Esophagus muscularis mucosa (tissue), 4 donors: ENCODE measurements at regions not wholly inside any gene's neighbourhood (a gene's known extent, or its start where the extent isn't known, plus 50 kb on each side); places are given as distances from the start of the nearest gene placed in this dataset.

Experiments
- DNase-seq: peaks from one replicate; pipeline ENCODE4 v3.0.0-alpha.2; 2017; ENCODE audit errors: extremely low spot score
- H3K27ac ChIP-seq, 4 donors: fragments of 200-600 bp; sonication (generic); replicated peaks in 1 of 4; 1 replicate in 3 of 4; 2 replicates in 1 of 4; pipeline ENCODE4 v1.5.1; 2016 to 2019; ENCODE audit warnings: mild to moderate bottlenecking in 1 of 4
- H3K27me3 ChIP-seq, 4 donors: fragments of 200-600 bp; sonication (generic); one replicate each; pipeline versions ENCODE4 v1.5.1 to v1.6.0; 2016 to 2019
- H3K36me3 ChIP-seq, 4 donors: fragments of 200-600 bp; sonication (generic); one replicate each; pipeline ENCODE4 v1.5.1; 2016 to 2019
- H3K4me1 ChIP-seq, 4 donors: fragments of 200-600 bp; sonication (generic); one replicate each; pipeline ENCODE4 v1.5.1; 2016 to 2019
- H3K4me3 ChIP-seq, 4 donors: fragments of 200-600 bp; sonication (generic); 1 replicate in 2 of 4; 2 replicates in 2 of 4; pipeline ENCODE4 v1.5.1; 2016 to 2019; ENCODE audit warnings: mild to moderate bottlenecking in 4 of 4, moderate library complexity in 1 of 4
- H3K9me3 ChIP-seq, 4 donors: fragments of 200-600 bp; sonication (generic); 1 replicate in 3 of 4; 2 replicates in 1 of 4; pipeline ENCODE4 v1.5.1; 2016 to 2019
- EP300 ChIP-seq: sonication (generic); formaldehyde crosslinking; IDR thresholded peaks from one replicate; pipeline ENCODE4 v1.6.1; 2017; ENCODE audit warnings: antibody characterized with exemption
- POLR2A ChIP-seq: fragments of 450-650 bp; IDR thresholded peaks from one replicate; pipeline ENCODE4 v1.6.1; 2017; ENCODE audit warnings: antibody characterized with exemption, moderate library complexity, mild to moderate bottlenecking, low read depth
- POLR2AphosphoS5 ChIP-seq, 2 donors: sonication (generic); formaldehyde crosslinking; IDR thresholded peaks; one replicate each; pipeline ENCODE4 v1.6.1; 2017; ENCODE audit warnings: antibody characterized with exemption in 2 of 2
- WGBS: methylation state at CpG from one replicate; pipeline ENCODE4 v1.1.5; 2018; 5-methylcytosine and 5-hydroxymethylcytosine counted together
- intact Hi-C: fragments of 100-400 bp; cut with DNase I; formaldehyde crosslinking; loops from one replicate; pipeline ENCODE4 v1.15.1; 2023
- TF ChIP-seq, protein P1 (sequence below), 3 experiments: fragments of 200-600 bp in 2 of 3; fragments of 450-650 bp in 1 of 3; sonication (generic) in 2 of 3; IDR thresholded peaks; one replicate each; pipeline ENCODE4 v1.5.1; 2017 to 2019; ENCODE audit warnings: antibody characterized with exemption in 3 of 3, mild to moderate bottlenecking in 2 of 3, moderate library complexity in 1 of 3

DNA sequence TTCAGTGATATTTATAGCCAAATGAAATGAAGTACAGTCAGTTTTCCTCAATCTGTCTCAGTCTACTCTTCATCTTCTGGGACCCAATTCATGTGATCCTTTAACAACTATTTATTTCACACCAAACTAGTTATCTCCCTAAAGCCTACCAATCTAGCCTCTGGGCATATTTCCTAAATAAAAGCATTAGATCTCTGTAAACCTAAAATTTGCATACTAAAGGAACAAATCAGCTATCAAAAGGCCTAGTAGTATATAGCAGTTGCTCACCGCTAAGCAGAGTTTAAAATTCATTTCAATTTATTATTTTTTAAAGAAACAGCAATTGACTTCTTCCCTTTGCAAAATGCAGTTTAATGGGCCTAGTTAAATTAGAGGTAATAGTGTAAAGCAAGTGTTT lies 280.2 kb downstream of the ZEB2 start:
- no peak overlapping the region for H3K4me3 ChIP-seq
- no peaks in the 10 kb centered on the region for H3K27me3 ChIP-seq
- no peak for DNase-seq
- peaks cover 0 to 5% (median 2%) of the 10 kb centered on the region in 4 donors for H3K4me1 ChIP-seq
- no peak overlapping the region for H3K27ac ChIP-seq
- TF ChIP-seq, protein P1, sequence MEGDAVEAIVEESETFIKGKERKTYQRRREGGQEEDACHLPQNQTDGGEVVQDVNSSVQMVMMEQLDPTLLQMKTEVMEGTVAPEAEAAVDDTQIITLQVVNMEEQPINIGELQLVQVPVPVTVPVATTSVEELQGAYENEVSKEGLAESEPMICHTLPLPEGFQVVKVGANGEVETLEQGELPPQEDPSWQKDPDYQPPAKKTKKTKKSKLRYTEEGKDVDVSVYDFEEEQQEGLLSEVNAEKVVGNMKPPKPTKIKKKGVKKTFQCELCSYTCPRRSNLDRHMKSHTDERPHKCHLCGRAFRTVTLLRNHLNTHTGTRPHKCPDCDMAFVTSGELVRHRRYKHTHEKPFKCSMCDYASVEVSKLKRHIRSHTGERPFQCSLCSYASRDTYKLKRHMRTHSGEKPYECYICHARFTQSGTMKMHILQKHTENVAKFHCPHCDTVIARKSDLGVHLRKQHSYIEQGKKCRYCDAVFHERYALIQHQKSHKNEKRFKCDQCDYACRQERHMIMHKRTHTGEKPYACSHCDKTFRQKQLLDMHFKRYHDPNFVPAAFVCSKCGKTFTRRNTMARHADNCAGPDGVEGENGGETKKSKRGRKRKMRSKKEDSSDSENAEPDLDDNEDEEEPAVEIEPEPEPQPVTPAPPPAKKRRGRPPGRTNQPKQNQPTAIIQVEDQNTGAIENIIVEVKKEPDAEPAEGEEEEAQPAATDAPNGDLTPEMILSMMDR (IDR thresholded peaks at IDR 0.05), result no peak
- TF ChIP-seq POLR2AphosphoS5 (IDR thresholded peaks at IDR 0.05) (no peak), POLR2A (no peak), EP300 (no peak)
- intact Hi-C loops, result no loop called here
- 95% methylated on average over 1 of the region's 1 CpG for WGBS
- H3K36me3 ChIP-seq, result no peaks in the 10 kb centered on the region
- no peaks in the 10 kb centered on the region for H3K9me3 ChIP-seq

DNA sequence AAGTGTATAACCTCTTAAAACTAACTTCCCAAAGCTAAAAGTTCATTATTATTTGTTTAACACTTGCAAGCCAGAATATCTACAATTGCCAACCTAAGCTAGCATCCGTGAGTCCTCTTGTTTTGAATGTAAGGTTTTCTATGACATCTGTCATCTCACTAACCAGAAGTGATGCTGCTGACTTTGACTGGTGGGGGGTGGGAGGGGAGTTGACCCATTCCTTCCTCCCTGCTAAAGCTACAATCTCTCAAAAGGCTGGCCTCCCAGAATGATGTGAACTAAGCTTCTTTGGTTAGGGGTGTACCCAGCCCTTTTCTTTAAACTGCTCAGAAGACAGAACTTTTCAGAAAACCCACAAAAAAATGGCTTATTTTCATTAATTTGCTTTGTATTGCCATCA lies 280.6 kb downstream of the ZEB2 start:
- DNase-seq, result no peak
- TF ChIP-seq, protein P1 (IDR thresholded peaks at IDR 0.05), result no peak
- TF ChIP-seq POLR2A, result no peak
- TF ChIP-seq EP300, result no peak
- no peak for TF ChIP-seq POLR2AphosphoS5 (IDR thresholded peaks at IDR 0.05)
- no peaks in the 10 kb centered on the region for H3K9me3 ChIP-seq
- H3K4me3 ChIP-seq, result no peak overlapping the region
- WGBS, result 75% methylated on average over 1 of the region's 1 CpG
- no peaks in the 10 kb centered on the region for H3K36me3 ChIP-seq
- H3K27me3 ChIP-seq, result no peaks in the 10 kb centered on the region
- H3K27ac ChIP-seq, result no peak overlapping the region
- intact Hi-C loops, result no loop called here
- H3K4me1 ChIP-seq, result peaks cover 0 to 5% (median 2%) of the 10 kb centered on the region in 4 donors

DNA sequence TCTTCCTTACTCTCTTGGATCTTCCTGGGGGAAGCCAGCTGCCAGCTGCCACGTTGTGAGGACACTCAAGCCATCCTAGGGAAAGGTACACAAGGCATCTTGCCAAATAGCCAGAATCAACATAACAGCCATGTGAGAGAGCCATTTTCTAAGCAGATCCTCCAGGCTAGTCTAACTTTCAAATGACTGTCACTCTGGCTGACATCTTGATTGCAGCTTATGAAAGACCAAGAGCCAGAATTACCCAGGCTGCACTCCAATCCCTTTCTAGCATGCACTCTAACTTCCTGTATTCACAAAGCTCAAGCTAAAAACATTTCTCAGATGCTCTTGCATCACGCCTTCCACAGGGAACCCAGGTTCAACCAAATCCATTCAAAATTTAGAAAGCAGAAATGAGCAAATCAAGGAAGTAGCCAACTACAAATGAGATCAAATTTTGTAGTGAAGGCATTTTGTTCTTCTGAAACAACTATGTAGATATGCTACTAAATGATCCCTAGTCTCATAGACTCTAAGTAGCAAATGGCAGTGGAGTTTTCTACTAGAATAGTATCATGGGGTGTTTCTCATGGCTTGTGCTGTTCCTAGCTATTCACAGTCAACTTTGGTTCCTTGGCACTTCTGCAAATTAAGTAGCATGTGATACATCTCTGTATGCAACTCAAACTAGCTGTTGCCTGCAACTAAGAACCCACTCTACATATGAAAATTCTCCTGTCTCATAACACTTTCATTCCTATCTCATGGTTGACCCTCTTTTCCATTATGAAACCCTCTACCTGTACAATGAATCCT lies 281.9 kb downstream of the ZEB2 start:
- Histone ChIP-seq H3K9me3 (no peaks in the 10 kb centered on the region), H3K27ac (no peak overlapping the region), H3K4me3 (no peak overlapping the region), H3K4me1 (peaks cover 0 to 5% (median 2%) of the 10 kb centered on the region in 4 donors), H3K27me3 (no peaks in the 10 kb centered on the region), H3K36me3 (no peaks in the 10 kb centered on the region)
- TF ChIP-seq POLR2A, result no peak
- no peak for TF ChIP-seq EP300
- TF ChIP-seq, protein P1 (IDR thresholded peaks at IDR 0.05), result no peak
- TF ChIP-seq POLR2AphosphoS5 (IDR thresholded peaks at IDR 0.05), result no peak
- no peak for DNase-seq
- 72% methylated on average over 2 of the region's 2 CpGs for WGBS
- intact Hi-C loops, result no loop called here

DNA sequence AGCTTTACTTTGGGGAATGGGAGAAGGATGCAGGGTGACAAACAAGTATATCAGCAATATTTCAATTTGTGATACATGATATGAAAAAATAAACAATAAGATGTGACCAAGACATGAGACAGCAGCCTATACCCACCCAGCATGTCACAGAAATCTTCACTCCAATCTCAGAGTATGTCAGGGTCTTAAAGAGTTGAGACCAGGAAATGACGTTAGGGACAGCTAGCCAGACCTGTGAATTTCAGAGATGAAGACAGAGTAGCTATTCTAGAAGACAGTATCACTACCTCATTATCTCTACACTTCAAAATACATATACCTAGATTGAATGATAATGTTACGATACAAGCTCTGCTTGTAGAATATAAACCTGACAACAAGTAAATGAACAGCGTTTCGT lies 282.8 kb downstream of the ZEB2 start:
- TF ChIP-seq POLR2A (no peak), EP300 (no peak), POLR2AphosphoS5 (IDR thresholded peaks at IDR 0.05) (no peak)
- TF ChIP-seq, protein P1 (IDR thresholded peaks at IDR 0.05), result no peak
- WGBS, result 90% methylated on average over 4 of the region's 4 CpGs
- H3K4me1 ChIP-seq, result peaks cover 0 to 5% (median 2%) of the 10 kb centered on the region in 4 donors

DNA sequence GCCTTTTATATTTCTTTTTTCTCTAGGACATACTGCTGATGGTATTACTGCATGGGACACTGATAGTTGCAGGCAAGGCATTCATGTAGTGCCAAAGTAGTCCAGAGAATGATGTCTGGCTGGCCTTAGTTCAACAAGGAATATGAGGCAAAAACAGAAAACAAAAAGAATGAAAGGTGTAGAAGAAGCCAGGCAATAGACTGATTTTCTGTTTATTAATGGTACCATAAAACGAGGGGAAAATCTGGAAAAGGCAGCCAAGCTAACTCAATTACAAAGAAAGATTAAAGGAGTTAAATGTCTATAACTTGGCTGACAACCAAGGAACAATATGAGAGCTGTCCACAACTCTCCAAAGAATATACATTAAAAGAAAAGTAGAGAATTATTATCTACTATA lies 284.9 kb downstream of the ZEB2 start:
- intact Hi-C loops, result no loop called here
- H3K9me3 ChIP-seq, result no peaks in the 10 kb centered on the region
- H3K4me3 ChIP-seq, result no peak overlapping the region
- TF ChIP-seq EP300 (no peak), POLR2A (no peak), POLR2AphosphoS5 (IDR thresholded peaks at IDR 0.05) (no peak)
- TF ChIP-seq, protein P1 (IDR thresholded peaks at IDR 0.05), result no peak
- H3K36me3 ChIP-seq, result no peaks in the 10 kb centered on the region
- no peak for DNase-seq
- H3K4me1 ChIP-seq, result peaks cover 0 to 5% (median 0%) of the 10 kb centered on the region in 4 donors
- 80% methylated on average over 1 of the region's 1 CpG for WGBS
- H3K27me3 ChIP-seq, result no peaks in the 10 kb centered on the region
- H3K27ac ChIP-seq, result no peak overlapping the region

More for the DNA sequence above, 282.8 kb downstream of the ZEB2 start:
- Histone ChIP-seq H3K36me3 (no peaks in the 10 kb centered on the region), H3K4me3 (no peak overlapping the region), H3K27ac (no peak overlapping the region), H3K27me3 (no peaks in the 10 kb centered on the region), H3K9me3 (no peaks in the 10 kb centered on the region)
- intact Hi-C loops, result no loop called here
- DNase-seq, result no peak
